Smooth muscle cell (in vitro differentiated cells): ENCODE measurements at regions not wholly inside any gene's neighbourhood (a gene's known extent, or its start where the extent isn't known, plus 50 kb on each side); places are given as distances from the start of the nearest gene placed in this dataset.

Source experiments
- DNase-seq: peaks from one replicate; lab custom pipeline; 2025; ENCODE audit not compliant: unreplicated experiment; lab: John Stamatoyannopoulos, UW
- H2AFZ ChIP-seq: fragments of 200-600 bp; sonication (generic); 2 replicates; pipeline ENCODE4 v1.6.0; 2016; ENCODE audit warnings: antibody characterized with exemption, low read depth, mild to moderate bottlenecking
- H3F3A ChIP-seq: fragments of 200-600 bp; sonication (generic); 2 replicates; pipeline ENCODE4 v1.6.0; 2017; ENCODE audit warnings: antibody characterized with exemption, low read depth
- H3K27ac ChIP-seq: fragments of 200-600 bp; sonication (generic); 2 replicates; pipeline ENCODE4 v1.5.1; 2016; ENCODE audit warnings: low read depth, mild to moderate bottlenecking
- H3K27me3 ChIP-seq: fragments of 200-600 bp; sonication (generic); 2 replicates; pipeline ENCODE4 v1.6.1; 2016; ENCODE audit warnings: low read depth, mild to moderate bottlenecking
- H3K36me3 ChIP-seq: fragments of 200-600 bp; sonication (generic); 2 replicates; pipeline ENCODE4 v1.5.1; 2016; ENCODE audit warnings: low read depth
- H3K4me1 ChIP-seq: fragments of 200-600 bp; sonication (generic); 2 replicates; pipeline ENCODE4 v1.5.1; 2016; ENCODE audit warnings: low read depth
- H3K4me2 ChIP-seq: fragments of 200-600 bp; sonication (generic); 2 replicates; pipeline ENCODE4 v1.6.0; 2016; ENCODE audit warnings: mild to moderate bottlenecking
- H3K4me3 ChIP-seq: fragments of 200-600 bp; sonication (generic); 2 replicates; pipeline ENCODE4 v1.5.1; 2016; ENCODE audit warnings: mild to moderate bottlenecking
- H3K79me2 ChIP-seq: fragments of 200-600 bp; sonication (generic); 2 replicates; pipeline ENCODE4 v1.6.0; 2016; ENCODE audit warnings: low read depth, mild to moderate bottlenecking
- H3K9ac ChIP-seq: fragments of 200-600 bp; sonication (generic); 2 replicates; pipeline ENCODE4 v1.6.0; 2016; ENCODE audit warnings: low read depth
- H3K9me3 ChIP-seq: fragments of 200-600 bp; sonication (generic); replicated peaks from 2 replicates; pipeline ENCODE4 v1.5.1; 2016; ENCODE audit warnings: low read depth
- H4K20me1 ChIP-seq: fragments of 200-600 bp; sonication (generic); 2 replicates; pipeline ENCODE4 v1.6.0; 2016; ENCODE audit warnings: low read depth
- WGBS: methylation state at CpG from one replicate; pipeline ENCODE4 v1.1.7; 2016; ENCODE audit warnings: low lambda C conversion rate; 5-methylcytosine and 5-hydroxymethylcytosine counted together
- TF ChIP-seq, protein P1 (sequence below): fragments of 200-600 bp; sonication (generic); IDR thresholded peaks from 2 replicates; pipeline ENCODE4 v1.5.1; 2017; ENCODE audit warnings: borderline replicate concordance, mild to moderate bottlenecking, antibody characterized with exemption; ENCODE audit not compliant: insufficient read depth, poor library complexity, severe bottlenecking

DNA sequence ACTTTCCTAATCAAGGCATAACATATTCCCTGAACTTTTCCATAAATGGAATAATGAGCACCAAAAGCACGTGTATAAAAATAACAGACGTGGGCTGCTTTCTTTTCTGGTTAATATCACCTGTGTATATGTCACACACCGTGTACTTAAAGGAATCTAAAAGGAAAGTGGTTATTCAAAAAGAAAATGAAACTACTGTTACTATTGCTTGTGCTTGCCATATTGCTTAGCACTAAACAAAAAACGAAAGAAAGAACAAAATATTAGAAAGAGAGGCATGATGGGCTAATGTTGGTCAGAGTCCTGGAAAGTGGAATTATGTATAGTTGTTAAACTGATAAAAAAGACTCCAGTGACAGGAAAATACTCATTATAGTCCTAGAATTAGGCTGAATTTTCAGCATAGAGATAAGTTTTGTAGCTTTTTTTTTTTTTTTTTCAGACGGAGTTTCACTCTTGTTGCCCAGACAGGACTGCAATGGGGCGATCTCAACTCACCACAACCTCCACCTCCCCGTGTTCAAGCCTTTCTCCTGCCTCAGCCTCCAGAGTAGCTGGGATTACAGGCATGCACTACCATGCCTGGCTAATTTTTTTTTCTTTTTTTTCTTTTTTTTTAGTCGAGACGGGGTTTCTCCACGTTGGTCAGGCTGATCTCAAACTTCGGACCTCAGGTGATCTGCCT lies 123.2 kb downstream of the PABPC4L start:
- WGBS = 79% methylated on average over 11 of the region's 11 CpGs
- Histone ChIP-seq H3K36me3 (no peaks in the 10 kb centered on the region), H3F3A (peaks cover 9% of the 10 kb centered on the region), H3K27me3 (no peaks in the 10 kb centered on the region), H3K4me3 (no peak overlapping the region), H3K9me3 (peaks cover 3% of the 10 kb centered on the region), H4K20me1 (no peaks in the 10 kb centered on the region), H3K4me1 (peaks cover 7% of the 10 kb centered on the region), H3K9ac (no peak overlapping the region), H3K4me2 (peak overlapping the region; percentile 69), H3K27ac (no peak overlapping the region), H3K79me2 (no peaks in the 10 kb centered on the region), H2AFZ (peak overlapping the region; percentile 49)
- DNase-seq = no peak
- TF ChIP-seq, protein P1, sequence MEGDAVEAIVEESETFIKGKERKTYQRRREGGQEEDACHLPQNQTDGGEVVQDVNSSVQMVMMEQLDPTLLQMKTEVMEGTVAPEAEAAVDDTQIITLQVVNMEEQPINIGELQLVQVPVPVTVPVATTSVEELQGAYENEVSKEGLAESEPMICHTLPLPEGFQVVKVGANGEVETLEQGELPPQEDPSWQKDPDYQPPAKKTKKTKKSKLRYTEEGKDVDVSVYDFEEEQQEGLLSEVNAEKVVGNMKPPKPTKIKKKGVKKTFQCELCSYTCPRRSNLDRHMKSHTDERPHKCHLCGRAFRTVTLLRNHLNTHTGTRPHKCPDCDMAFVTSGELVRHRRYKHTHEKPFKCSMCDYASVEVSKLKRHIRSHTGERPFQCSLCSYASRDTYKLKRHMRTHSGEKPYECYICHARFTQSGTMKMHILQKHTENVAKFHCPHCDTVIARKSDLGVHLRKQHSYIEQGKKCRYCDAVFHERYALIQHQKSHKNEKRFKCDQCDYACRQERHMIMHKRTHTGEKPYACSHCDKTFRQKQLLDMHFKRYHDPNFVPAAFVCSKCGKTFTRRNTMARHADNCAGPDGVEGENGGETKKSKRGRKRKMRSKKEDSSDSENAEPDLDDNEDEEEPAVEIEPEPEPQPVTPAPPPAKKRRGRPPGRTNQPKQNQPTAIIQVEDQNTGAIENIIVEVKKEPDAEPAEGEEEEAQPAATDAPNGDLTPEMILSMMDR = no peak

DNA sequence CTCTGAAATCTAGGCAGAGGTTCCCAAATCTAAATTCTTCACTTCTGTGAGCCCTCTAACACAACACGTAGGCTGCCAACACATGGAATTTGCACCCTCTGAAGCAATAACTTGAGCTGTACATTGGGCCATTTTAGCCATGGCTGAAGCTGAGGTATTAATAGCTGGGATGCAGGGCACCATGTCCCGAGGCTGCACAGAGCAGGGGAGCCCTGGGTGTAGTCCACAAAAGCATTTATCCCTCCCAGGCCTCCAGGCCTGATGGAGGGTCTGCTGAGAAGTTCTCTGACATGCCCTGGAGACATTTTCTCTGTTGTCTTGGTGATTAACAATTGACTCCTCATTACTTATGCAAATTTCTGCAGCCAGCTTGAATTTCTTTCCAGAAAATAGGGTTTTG lies 127.9 kb downstream of the PABPC4L start:
- TF ChIP-seq, protein P1 = no peak
- H2AFZ ChIP-seq = no peak overlapping the region
- no peaks in the 10 kb centered on the region for H3K36me3 ChIP-seq
- no peak overlapping the region for H3K9ac ChIP-seq
- no peak overlapping the region for H3K27ac ChIP-seq
- H3K27me3 ChIP-seq = no peaks in the 10 kb centered on the region
- no peaks in the 10 kb centered on the region for H3F3A ChIP-seq
- WGBS = 97% methylated on average over 2 of the region's 2 CpGs
- no peaks in the 10 kb centered on the region for H3K4me1 ChIP-seq
- H3K9me3 ChIP-seq = peaks cover 3% of the 10 kb centered on the region
- no peaks in the 10 kb centered on the region for H3K79me2 ChIP-seq
- H3K4me3 ChIP-seq = no peak overlapping the region
- no peaks in the 10 kb centered on the region for H4K20me1 ChIP-seq
- DNase-seq = no peak
- H3K4me2 ChIP-seq = no peak overlapping the region

DNA sequence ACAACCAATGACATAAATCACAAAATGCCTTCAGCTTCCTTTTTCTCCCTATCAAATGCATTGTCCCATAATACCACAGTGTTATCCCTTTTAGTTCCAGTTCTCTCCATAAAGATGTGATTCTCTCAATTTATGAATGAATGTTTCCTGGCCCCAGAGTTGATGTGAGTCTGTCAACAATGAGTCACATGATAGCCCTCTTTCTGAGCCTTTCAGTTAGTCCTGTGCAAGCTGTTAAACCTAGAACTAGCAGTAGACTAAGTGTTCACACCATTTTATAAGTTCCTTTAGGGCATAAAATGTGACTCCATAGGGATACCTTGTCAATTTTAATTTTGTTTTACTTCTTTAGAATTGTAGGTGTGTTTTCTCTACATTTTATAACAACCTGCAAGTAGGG lies 129.5 kb downstream of the PABPC4L start:
- H3K9me3 ChIP-seq = peaks cover 3% of the 10 kb centered on the region
- no peak overlapping the region for H3K4me2 ChIP-seq
- DNase-seq = no peak
- no peak overlapping the region for H3K9ac ChIP-seq
- no peaks in the 10 kb centered on the region for H3K4me1 ChIP-seq
- no peak overlapping the region for H3K4me3 ChIP-seq
- H4K20me1 ChIP-seq = no peaks in the 10 kb centered on the region
- TF ChIP-seq, protein P1 = no peak
- H3K36me3 ChIP-seq = no peaks in the 10 kb centered on the region
- no peak overlapping the region for H3K27ac ChIP-seq
- H3K79me2 ChIP-seq = no peaks in the 10 kb centered on the region
- H3K27me3 ChIP-seq = no peaks in the 10 kb centered on the region
- no peaks in the 10 kb centered on the region for H3F3A ChIP-seq
- H2AFZ ChIP-seq = no peak overlapping the region

DNA sequence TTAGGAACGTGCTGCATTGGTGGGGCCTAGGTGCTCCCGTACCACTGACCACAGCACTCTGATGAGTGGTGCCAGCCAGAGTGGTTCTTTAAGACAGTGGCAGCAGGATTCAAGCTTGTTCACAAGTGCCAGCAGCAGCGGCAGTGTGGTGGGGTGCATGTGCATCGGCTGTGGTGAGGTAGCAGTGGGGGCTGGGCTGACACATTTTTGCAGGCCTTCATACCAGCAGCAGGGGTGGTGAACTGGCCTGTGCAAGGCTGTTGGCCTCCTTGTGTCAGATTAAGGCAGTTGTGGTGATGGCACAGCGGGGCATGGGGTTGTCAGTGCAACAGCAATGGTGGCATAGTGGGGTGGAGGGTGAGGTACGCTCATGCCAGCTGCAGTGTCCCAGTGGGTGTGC lies 131.4 kb downstream of the PABPC4L start:
- Histone ChIP-seq H3K36me3 (no peaks in the 10 kb centered on the region), H3F3A (no peaks in the 10 kb centered on the region), H3K9ac (no peak overlapping the region), H3K79me2 (no peaks in the 10 kb centered on the region), H3K27me3 (no peaks in the 10 kb centered on the region), H3K27ac (no peak overlapping the region), H3K4me1 (no peaks in the 10 kb centered on the region), H3K4me3 (no peak overlapping the region), H4K20me1 (no peaks in the 10 kb centered on the region), H2AFZ (no peak overlapping the region), H3K9me3 (no peaks in the 10 kb centered on the region), H3K4me2 (no peak overlapping the region)
- TF ChIP-seq, protein P1 = no peak
- DNase-seq = no peak
- WGBS = over 99% methylated on average over 6 of the region's 6 CpGs
